Left ventricle myocardium inferior (tissue), 1 donor: ENCODE measurements at regions not wholly inside any gene's neighbourhood (a gene's known extent, or its start where the extent isn't known, plus 50 kb on each side); places are given as distances from the start of the nearest gene placed in this dataset.

Experiments used
- DNase-seq: peaks from one replicate; pipeline ENCODE4 v3.0.0-alpha.2; 2020
- H3K27ac ChIP-seq: fragments of 200-600 bp; replicated peaks from 2 replicates; pipeline ENCODE4 v1.8.0; 2021
- H3K27me3 ChIP-seq: fragments of 200-600 bp; 2 replicates; pipeline ENCODE4 v1.8.0; 2021; ENCODE audit warnings: low read depth
- H3K36me3 ChIP-seq: fragments of 200-600 bp; 2 replicates; pipeline ENCODE4 v1.8.0; 2021
- H3K4me1 ChIP-seq: fragments of 200-600 bp; 2 replicates; pipeline ENCODE4 v1.8.0; 2021
- H3K4me3 ChIP-seq: fragments of 200-600 bp; 2 replicates; pipeline ENCODE4 v1.8.0; 2021; ENCODE audit warnings: mild to moderate bottlenecking, moderate library complexity
- H3K9me3 ChIP-seq: fragments of 200-600 bp; replicated peaks from 2 replicates; pipeline ENCODE4 v1.8.0; 2021
- CTCF ChIP-seq: fragments of 200-600 bp; IDR thresholded peaks from 2 replicates; pipeline ENCODE4 v1.8.0; 2021; ENCODE audit warnings: antibody characterized with exemption, mild to moderate bottlenecking, borderline replicate concordance
- intact Hi-C: fragments of 100-400 bp; cut with micrococcal nuclease; formaldehyde crosslinking; loops from one replicate; pipeline ENCODE4 v1.11.0; 2022
- donor health status: DM: no; HTN: yes; CAD: no; lungs with severe emphysema.

- intact Hi-C loops: no loop called here
- no peaks in the 10 kb centered on the region for H3K36me3 ChIP-seq
- no peak for TF ChIP-seq CTCF
- peaks cover 10% of the 10 kb centered on the region for H3K4me1 ChIP-seq
- H3K27ac ChIP-seq: no peak overlapping the region
- no peaks in the 10 kb centered on the region for H3K9me3 ChIP-seq
- no peak overlapping the region for H3K4me3 ChIP-seq
- DNase-seq: peak; percentile 34
- H3K27me3 ChIP-seq: no peaks in the 10 kb centered on the region
Measured at GRCh38 chr10:44827431-44828006, 83.6 kb upstream of the TMEM72 start.

GRCh38 chr10:44828508-44829142 is 82.5 kb upstream of the TMEM72 start:
- intact Hi-C loops: no loop called here
- Histone ChIP-seq H3K27ac (peak overlapping the region; percentile 51), H3K9me3 (no peaks in the 10 kb centered on the region), H3K36me3 (no peaks in the 10 kb centered on the region), H3K4me1 (peaks cover 10% of the 10 kb centered on the region), H3K27me3 (no peaks in the 10 kb centered on the region), H3K4me3 (no peak overlapping the region)
- no peak for TF ChIP-seq CTCF
- DNase-seq: peak; percentile 56

GRCh38 chr10:44829426-44829825 is 81.7 kb upstream of the TMEM72 start:
- no peak for DNase-seq
- Histone ChIP-seq H3K9me3 (no peaks in the 10 kb centered on the region), H3K36me3 (no peaks in the 10 kb centered on the region), H3K4me1 (peaks cover 10% of the 10 kb centered on the region), H3K4me3 (no peak overlapping the region), H3K27me3 (no peaks in the 10 kb centered on the region), H3K27ac (no peak overlapping the region)
- intact Hi-C loops: no loop called here
- TF ChIP-seq CTCF: no peak

GRCh38 chr10:44830022-44830421 is 81.1 kb upstream of the TMEM72 start:
- Histone ChIP-seq H3K4me3 (no peak overlapping the region), H3K27me3 (no peaks in the 10 kb centered on the region), H3K9me3 (no peaks in the 10 kb centered on the region), H3K27ac (no peak overlapping the region), H3K4me1 (peaks cover 10% of the 10 kb centered on the region), H3K36me3 (no peaks in the 10 kb centered on the region)
- no peak for DNase-seq
- intact Hi-C loops: no loop called here
- TF ChIP-seq CTCF: no peak

- intact Hi-C loops: no loop called here
- no peak overlapping the region for H3K27ac ChIP-seq
- no peaks in the 10 kb centered on the region for H3K9me3 ChIP-seq
- peaks cover 10% of the 10 kb centered on the region for H3K4me1 ChIP-seq
- no peak for TF ChIP-seq CTCF
- H3K4me3 ChIP-seq: no peak overlapping the region
- no peaks in the 10 kb centered on the region for H3K36me3 ChIP-seq
- H3K27me3 ChIP-seq: no peaks in the 10 kb centered on the region
- no peak for DNase-seq
Measured at GRCh38 chr10:44831581-44831980, 79.6 kb upstream of the TMEM72 start.
